Activated CD8-positive, alpha-beta memory T cell treated with anti-CD3 and anti-CD28 coated beads for 24 hours (primary cell): ENCODE measurements at regions not wholly inside any gene's neighbourhood (a gene's known extent, or its start where the extent isn't known, plus 50 kb on each side); places are given as distances from the start of the nearest gene placed in this dataset.

Experiments used
- DNase-seq: peaks from one replicate; pipeline ENCODE4 v3.0.0-alpha.2; 2020

- peak; percentile 65 for DNase-seq
Observed at GRCh38 chrX:39688576-39689375, 409.0 kb downstream of the BCOR start.

GRCh38 chrX:39689376-39690104 lies 408.2 kb downstream of the BCOR start:
- DNase-seq = peak; percentile 51

GRCh38 chrX:39690541-39691415 lies 407.0 kb downstream of the BCOR start:
- DNase-seq = peak; percentile 30

DNA sequence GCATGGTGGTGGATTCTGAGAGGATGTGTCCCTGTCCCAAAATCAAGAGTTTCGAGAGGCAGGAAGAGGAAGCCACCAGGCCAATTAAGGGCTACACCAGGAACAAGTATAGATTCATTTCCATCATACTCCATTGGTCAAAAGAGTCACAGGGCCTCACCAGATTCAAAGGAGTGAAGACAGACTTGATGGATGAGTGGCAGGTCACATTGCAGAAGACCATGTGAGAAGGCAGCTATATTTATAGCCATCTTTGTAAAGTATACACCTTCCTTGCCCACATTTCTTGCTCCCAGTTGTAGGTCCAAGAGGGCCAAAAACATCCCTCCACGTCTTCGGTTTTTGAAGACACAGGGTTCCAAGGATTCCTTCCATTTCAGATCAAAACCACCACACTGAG lies 406.0 kb downstream of the BCOR start:
- DNase-seq = no peak

- peak; percentile 40 for DNase-seq
Observed at GRCh38 chrX:39692796-39693195, 405.0 kb downstream of the BCOR start.

DNA sequence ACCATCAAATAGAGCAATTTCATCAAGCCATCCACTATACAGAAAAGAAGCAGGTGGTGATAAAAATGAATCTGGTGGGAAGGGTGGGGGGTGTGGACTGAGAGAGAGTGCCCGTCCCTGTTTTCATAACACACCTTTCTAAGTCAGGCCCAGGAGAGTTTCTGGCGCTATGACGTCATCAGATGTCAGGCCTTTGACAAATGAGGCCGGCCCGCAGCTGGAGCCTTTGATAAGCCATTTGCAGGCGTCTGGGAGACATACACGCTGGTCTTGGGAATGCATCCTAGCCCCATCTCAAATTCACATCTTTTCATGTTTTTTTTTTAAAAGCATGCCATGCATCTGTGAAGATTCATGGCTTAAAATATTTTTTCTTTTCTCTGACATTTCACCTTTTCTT lies 404.5 kb downstream of the BCOR start:
- no peak for DNase-seq

GRCh38 chrX:39702636-39703035 lies 395.1 kb downstream of the BCOR start:
- DNase-seq = peak; percentile 17

DNA sequence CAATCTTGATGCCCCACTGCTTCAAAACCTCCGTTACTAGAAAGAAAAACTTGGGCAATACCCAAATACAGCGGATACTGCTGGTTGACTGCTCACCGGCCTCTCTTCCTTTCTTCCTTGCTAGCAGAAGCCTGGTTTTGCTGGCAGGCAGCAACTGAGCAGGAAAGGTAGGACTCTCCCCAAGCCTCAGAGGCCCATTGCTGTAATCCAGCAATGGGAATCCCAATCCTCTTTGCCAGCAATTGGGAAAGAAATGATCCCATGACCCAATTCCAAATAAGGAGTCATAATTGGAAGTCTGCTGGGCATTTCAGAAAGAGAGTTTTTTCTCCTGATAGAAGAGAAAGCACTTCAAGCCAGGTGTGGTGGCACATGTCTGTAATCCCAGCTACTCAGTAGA lies 394.5 kb downstream of the BCOR start:
- DNase-seq = peak; percentile 32

- DNase-seq = no peak
Observed at GRCh38 chrX:39704590-39704989, 393.2 kb downstream of the BCOR start.

DNA sequence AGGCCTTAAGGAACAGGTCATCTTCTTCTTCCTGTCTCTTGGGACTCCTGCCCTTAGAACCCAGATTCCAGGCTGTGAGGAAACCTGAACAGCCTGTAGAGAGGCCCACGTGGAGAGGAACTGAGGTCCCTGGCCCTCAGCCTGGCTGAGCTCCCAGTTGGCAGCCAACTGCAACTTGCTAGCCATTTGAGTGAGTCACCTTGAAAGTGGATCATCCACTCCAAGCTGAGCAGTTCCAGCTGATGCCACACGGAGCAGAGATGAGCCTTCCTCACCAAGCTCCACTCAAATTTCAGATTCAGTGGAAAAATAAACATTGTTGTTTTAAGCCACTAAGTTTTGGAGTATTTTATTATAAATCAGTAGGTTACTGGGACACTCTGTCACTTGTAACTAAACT lies 392.5 kb downstream of the BCOR start:
- DNase-seq = peak; percentile 46

- no peak for DNase-seq
Observed at GRCh38 chrX:39709364-39709763, 388.4 kb downstream of the BCOR start.

GRCh38 chrX:39709812-39710211 lies 387.9 kb downstream of the BCOR start:
- no peak for DNase-seq

DNA sequence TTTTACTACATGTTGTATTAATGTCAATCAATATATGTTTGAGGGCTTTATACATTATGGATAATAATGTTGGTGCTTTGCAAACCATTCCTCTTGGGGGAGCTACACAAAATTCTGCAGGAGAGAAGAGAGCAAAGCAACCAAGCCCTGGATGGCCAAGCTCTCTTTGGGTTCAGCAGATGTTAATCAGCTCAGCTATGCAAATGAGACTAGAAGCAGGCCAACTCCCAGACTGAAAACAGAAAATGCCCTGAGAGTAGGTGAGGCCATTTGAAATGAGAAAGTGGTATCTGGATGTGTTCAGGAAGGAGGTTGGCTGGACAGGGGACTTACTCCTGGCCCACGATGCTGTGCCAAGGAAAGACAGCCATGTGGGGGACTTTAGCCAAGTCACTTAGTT lies 387.0 kb downstream of the BCOR start:
- no peak for DNase-seq

- DNase-seq = no peak
Observed at GRCh38 chrX:39714471-39714870, 383.3 kb downstream of the BCOR start.

GRCh38 chrX:39716401-39716800 lies 381.4 kb downstream of the BCOR start:
- peak; percentile 35 for DNase-seq

DNA sequence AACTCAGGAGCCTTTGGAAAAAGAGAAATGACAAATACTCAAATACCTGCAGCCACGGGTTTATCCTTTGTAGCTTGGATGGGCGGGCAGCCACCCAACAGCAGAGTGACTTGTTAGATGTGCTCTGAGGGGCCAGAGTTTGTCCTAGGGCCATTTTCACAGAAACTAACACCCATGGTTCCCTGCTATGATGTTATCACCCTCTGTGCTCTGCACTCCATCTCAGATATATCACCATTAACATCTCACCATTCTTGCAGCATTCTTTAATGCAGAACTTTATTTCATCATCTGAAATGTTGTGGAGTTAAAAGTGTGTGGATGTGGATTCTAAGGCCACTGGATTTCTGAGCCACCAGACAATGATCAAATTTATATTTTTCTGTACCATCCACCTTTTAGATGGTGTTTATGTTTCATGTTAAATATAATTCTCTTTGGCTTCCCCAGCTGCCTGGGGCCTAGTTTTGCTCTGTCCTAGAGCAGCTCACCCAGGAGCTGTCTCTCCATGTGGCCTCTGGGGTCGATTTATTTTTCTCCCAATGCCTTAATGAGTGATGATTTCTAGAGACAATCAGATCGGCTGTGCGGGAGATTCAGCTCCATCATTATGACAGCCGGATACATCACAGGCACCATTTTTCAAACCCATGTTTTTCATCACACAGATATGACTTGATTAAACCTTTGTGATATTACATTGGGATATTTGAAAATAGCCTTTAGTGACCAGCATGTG lies 380.8 kb downstream of the BCOR start:
- DNase-seq = no peak

- no peak for DNase-seq
Observed at GRCh38 chrX:39718981-39719380, 378.8 kb downstream of the BCOR start.

DNA sequence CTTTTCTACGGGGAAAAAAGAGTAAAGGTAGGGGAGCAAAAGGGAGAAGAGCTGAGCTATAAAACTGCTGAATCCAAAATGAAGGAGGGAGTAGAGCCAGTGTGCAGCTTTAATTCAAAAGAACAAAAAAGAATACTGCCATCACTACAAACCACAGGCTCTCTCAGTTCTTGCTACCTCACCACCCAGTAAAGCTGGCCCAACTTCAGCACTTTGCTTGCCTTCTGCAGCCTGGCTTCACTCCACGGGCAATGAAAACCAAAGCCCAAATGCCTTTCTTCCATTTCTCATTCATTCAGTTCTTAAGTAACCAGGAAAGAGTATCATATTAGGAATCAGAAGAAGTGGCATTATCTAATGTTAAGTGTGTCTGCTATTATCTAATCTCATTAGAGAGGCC lies 376.8 kb downstream of the BCOR start:
- no peak for DNase-seq

GRCh38 chrX:39721566-39722279 lies 376.0 kb downstream of the BCOR start:
- no peak for DNase-seq

DNA sequence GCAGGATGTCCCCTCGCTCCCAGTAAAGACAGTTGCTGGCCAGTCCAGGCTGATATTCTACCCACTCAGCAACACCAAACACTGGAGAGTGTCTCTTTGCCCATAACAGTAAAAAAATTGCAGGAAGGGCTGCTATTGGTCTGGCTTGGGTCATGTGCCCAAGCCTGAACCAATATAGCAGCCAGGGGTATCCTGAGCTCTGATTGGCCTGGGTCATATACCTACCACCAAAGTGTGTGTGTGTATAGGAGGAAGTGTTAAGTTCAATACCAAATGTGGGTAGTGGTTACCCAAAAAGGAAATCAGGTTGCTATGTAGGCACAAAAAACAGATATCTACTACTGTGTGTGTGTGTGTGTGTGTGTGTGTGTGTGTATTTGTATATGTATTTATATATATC lies 373.2 kb downstream of the BCOR start:
- DNase-seq = no peak

DNA sequence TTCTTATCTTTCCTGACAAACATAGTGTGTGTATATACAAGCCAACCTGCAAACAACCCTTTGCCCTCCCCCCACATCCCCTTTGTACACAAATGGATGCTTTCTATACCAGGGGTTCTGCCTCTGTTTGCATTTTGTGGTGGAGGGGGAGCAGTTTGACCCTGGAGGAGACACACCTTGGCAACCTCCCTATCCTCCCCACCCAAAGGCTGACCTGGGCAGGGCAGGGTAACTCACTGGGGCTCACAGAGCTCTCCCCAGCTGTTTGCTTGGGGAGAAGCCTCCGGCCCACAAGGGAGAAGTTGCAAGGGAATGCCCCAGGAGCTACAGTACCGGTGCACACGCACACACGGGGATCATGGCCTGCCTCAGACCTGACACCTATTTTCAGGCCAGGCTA lies 372.6 kb downstream of the BCOR start:
- no peak for DNase-seq
